ENCODE measurements at regions not wholly inside any gene's neighbourhood (a gene's known extent, or its start where the extent isn't known, plus 50 kb on each side); places are given as distances from the start of the nearest gene placed in this dataset.

GRCh38 chr4:159444678-159445077, 341.8 kb downstream of the RAPGEF2 start:
- TF ChIP-seq POLR2A (IDR thresholded peaks at IDR 0.05), result no peak
- TF ChIP-seq, protein P1, sequence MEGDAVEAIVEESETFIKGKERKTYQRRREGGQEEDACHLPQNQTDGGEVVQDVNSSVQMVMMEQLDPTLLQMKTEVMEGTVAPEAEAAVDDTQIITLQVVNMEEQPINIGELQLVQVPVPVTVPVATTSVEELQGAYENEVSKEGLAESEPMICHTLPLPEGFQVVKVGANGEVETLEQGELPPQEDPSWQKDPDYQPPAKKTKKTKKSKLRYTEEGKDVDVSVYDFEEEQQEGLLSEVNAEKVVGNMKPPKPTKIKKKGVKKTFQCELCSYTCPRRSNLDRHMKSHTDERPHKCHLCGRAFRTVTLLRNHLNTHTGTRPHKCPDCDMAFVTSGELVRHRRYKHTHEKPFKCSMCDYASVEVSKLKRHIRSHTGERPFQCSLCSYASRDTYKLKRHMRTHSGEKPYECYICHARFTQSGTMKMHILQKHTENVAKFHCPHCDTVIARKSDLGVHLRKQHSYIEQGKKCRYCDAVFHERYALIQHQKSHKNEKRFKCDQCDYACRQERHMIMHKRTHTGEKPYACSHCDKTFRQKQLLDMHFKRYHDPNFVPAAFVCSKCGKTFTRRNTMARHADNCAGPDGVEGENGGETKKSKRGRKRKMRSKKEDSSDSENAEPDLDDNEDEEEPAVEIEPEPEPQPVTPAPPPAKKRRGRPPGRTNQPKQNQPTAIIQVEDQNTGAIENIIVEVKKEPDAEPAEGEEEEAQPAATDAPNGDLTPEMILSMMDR (IDR thresholded peaks at IDR 0.05), result no peak

All from gastroesophageal sphincter (tissue), 3 donors.